EL (cell line): ENCODE measurements at regions not wholly inside any gene's neighbourhood (a gene's known extent, or its start where the extent isn't known, plus 50 kb on each side); places are given as distances from the start of the nearest gene placed in this dataset.

Source experiments
- DNase-seq: peaks from one replicate; pipeline ENCODE4 v3.0.0-alpha.2; 2016

GRCh38 chr7:80563561-80564327, 51.9 kb upstream of the GNAT3 start:
- peak; percentile 73 for DNase-seq

- DNase-seq = no peak
These were observed 53.7 kb upstream of the GNAT3 start for GRCh38 chr7:80565554-80565953.

GRCh38 chr7:80581486-80582260, 56.8 kb upstream of the CD36 start:
- no peak for DNase-seq

GRCh38 chr7:80583901-80584300, 54.5 kb upstream of the CD36 start:
- DNase-seq = no peak

- DNase-seq = peak; percentile 9
These were observed 53.7 kb upstream of the CD36 start for GRCh38 chr7:80584778-80585177.

- no peak for DNase-seq
These were observed 50.9 kb upstream of the CD36 start for GRCh38 chr7:80587538-80587937.

- DNase-seq = peak; percentile 8
These were observed 49.9 kb upstream of the CD36 start for GRCh38 chr7:80588591-80588990.
